GM18508 (cell line): ENCODE measurements at regions not wholly inside any gene's neighbourhood (a gene's known extent, or its start where the extent isn't known, plus 50 kb on each side); places are given as distances from the start of the nearest gene placed in this dataset.
"Not testable (repeated sequence)": the region's sequence is repeated elsewhere in the genome, so short reads cannot be mapped to it uniquely, and the experiment has no call there.

Source experiments
- ATAC-seq: cut with Tn5 transposase; IDR thresholded peaks from one replicate; pipeline ENCODE4 v1.9.1; 2021; ENCODE audit warnings: moderate number of reproducible peaks; ENCODE audit not compliant: insufficient read depth, unreplicated experiment

GRCh38 chr9:64920147-64920546 lies 364.9 kb downstream of the FOXD4L5 start:
- ATAC-seq, result not testable (repeated sequence)

GRCh38 chr9:64888643-64889042 lies 396.4 kb downstream of the FOXD4L5 start:
- ATAC-seq, result not testable (repeated sequence)

GRCh38 chr9:64870594-64870993 lies 414.4 kb downstream of the FOXD4L5 start:
- peak; percentile 43 for ATAC-seq
